Renal cortical epithelial cell (primary cell): ENCODE measurements at regions not wholly inside any gene's neighbourhood (a gene's known extent, or its start where the extent isn't known, plus 50 kb on each side); places are given as distances from the start of the nearest gene placed in this dataset.

Source experiments
- DNase-seq: peaks from one replicate; pipeline ENCODE4 v3.0.0-alpha.2; 2011; ENCODE audit warnings: low read depth

DNA sequence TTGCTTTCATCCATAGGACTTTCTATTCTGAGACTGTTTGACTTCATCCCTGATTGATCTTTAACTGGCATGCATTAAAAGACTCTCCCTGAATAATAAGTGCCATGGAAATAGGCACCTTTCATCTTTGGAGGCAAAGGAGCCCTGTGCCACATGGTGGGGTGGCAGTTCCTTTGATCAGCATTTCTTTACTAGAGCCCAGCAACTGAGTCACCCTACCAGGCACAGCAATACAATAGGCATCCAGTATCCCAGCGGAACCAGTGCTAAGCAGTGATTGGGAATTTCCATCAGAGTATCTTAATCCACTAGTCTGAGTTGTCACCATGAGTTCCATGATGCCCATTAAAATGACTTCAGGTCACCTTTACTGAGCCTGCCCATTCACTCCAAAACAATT, 476.1 kb upstream of the MPDZ start:
- DNase-seq: peak; percentile 68

DNA sequence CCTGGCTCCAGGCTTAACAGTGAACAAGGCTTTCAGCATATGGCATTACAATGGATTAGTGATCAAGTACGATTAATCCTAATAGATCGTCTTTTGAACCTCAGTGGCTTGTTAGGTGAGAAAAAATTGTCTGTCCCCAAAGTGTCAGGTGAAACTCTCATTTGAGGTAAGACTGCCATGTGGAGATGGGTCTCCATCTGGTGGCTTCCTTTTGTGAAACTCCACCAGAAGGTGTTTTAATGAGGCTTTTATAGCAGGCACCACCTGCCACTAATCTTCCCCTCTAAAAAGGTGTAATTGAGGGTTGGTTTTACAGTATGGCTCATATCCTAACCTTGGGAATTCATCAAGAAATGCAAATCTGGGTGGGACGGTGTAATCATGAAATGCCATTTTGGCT, 471.1 kb upstream of the MPDZ start:
- no peak for DNase-seq

GRCh38 chr9:13750061-13750460, 470.6 kb upstream of the MPDZ start:
- peak; percentile 91 for DNase-seq

DNA sequence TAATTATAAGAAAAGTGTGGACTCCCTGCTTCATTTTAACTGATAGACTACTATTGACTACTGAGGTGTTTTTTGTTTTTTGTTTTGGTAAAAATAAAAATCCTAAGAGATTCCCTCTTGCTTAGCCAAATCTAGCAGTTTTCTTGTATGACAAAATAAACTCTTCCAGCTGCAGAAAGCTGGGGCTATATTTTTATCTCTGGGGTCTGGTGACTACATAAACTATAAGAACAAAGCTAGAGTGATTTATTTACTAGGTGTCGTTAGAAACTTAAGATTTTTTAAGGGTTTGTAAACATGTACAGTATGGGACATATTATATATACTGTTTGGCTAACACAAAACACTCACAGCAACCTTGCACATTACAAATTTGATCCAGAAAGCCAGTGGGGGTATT, 467.4 kb upstream of the MPDZ start:
- DNase-seq: no peak

- DNase-seq: no peak
Measured at GRCh38 chr9:13744261-13744901, 464.9 kb upstream of the MPDZ start.

- no peak for DNase-seq
Measured at GRCh38 chr9:13737885-13738284, 458.4 kb upstream of the MPDZ start.

GRCh38 chr9:13735181-13735580, 455.7 kb upstream of the MPDZ start:
- DNase-seq: no peak

DNA sequence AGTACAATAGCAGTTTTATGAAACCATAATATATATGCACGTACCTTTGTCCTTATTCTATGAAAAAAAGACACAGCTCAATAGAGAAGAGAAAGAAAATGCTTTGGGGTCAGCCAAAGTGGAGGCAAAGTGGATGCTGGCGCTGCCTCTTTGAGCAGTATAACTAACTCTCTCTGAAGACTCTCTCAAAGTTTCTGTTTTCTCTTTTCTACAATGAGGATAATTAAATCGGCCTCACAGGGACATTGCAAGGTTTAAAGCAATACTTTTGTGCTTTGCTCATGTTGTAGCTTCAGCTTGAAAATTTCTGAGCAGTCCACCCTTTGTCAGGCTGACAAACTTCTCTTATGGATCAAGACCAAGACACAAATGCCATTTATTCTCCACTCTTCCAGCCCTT, 455.1 kb upstream of the MPDZ start:
- DNase-seq: no peak

DNA sequence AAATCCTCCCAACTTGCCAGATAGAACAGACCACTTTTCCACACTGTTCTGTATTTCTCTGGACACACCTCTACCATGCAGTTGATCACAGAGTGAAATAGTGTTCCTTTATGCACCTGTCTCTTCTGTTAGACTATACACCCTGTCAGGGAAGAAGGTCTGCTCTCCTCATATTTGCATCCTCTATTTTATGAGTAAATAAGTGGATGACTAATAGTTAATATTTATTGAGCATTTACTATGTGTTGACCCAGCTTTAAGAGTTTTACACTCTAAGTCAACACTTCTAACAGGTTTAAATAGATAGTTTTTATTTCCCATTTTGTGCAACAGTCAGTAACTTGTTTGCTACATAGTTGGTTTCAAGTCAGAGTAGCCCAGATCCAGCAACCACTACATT, 452.8 kb upstream of the MPDZ start:
- no peak for DNase-seq

DNA sequence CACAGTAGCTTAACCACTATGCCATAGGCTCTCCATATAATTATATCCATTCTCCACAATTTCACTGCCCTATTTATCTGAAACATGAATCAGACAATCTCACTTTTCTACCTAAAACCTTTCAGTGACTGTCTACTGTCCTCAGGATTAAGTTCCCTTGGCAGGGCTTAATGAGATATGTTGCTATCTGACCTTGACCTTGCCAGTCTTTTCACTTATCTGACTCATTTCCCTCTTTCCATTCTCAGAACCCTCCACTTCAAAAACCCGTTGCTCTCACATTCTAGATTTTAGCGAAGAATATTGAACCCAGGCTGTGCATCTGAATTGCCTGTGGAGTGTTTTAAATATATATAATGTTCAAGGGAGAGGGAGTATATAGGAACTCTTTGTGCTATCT, 452.1 kb upstream of the MPDZ start:
- DNase-seq: no peak

GRCh38 chr9:13729955-13730354, 450.5 kb upstream of the MPDZ start:
- DNase-seq: no peak

DNA sequence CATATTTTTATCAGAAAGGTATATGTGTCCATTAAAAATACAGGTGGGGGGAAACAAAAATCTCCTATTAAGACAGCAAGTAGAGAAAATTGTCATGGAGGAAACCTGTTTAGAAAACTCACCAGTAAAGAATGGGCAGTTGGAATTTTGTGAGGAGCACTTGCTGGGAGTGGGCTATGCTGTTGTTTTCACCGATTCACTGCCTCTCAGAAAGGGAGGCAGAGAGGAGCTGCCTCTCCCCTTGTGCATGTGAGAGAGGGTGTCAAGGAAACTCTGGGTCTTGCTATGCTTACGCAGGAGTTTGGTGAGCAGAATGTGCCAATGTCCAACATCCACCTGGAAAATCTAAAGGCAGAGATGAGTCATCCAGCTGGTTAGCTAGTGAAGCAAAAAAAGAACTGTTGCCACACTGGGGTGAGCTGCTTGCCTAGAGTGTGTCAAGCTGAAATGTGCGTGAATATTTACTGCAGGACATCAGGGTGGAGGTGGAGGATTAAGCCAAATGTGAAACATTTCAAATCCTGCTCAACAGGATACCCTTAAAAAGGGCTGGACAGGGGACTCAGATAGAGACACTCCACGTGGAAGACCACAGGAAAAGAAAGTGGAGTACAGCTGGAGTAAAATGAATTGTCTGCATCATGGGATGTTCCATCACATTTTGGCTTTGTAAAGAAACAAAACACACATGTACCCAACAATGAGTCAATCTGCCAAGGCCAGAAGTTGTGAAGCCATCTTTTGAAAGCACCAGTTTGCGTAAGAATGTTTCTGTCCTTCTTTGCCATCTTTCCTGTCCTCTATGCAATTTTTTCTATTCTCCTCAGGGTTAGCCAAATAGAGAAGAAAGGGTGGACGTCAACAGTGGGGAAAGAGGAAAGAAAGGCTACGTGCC, 449.7 kb upstream of the MPDZ start:
- DNase-seq: peak; percentile 95

- DNase-seq: peak; percentile 19
Measured at GRCh38 chr9:13728131-13728530, 448.6 kb upstream of the MPDZ start.

DNA sequence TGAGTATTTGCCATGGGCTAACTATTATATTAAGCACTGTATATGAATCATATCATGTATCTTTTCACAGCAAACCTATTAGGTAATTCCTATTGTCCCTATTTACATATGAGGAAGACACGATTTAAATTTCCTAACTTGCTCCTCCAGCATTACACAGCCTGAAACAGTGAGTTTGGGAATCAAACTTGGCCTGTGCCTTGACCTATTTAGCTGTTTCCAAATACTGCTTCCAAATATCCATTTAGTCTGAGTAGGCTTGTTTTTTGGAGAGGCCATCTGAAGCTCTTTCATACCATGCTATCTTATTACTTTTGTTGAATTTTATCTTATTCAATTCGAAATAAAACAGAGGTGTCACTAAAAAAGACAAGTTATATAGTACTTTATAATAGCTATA, 447.3 kb upstream of the MPDZ start:
- no peak for DNase-seq

- no peak for DNase-seq
Measured at GRCh38 chr9:13725516-13725915, 446.0 kb upstream of the MPDZ start.

GRCh38 chr9:13721481-13722235, 442.2 kb upstream of the MPDZ start:
- peak; percentile 70 for DNase-seq

GRCh38 chr9:13719981-13720676, 440.6 kb upstream of the MPDZ start:
- DNase-seq: peak; percentile 80

- DNase-seq: peak; percentile 75
Measured at GRCh38 chr9:13719446-13719845, 440.0 kb upstream of the MPDZ start.

DNA sequence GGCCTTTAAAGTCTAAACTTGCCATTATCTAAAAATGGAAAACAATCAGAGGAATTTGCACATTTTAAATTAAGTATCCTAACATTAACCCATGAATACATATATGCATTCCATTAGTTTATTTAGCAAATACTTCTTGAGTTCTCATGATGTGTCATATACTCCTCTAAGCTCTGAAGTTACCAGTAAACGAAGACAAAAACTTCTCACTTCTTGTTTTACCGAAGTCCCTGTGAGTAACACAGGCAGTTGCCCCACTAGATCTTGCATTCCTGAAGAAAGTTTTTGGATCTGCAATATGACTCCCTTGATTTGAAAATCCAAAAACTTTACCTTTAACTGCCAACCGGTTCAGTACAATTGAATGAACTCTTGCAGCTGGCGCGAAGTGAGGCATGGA, 439.0 kb upstream of the MPDZ start:
- DNase-seq: no peak

GRCh38 chr9:13718086-13718485, 438.6 kb upstream of the MPDZ start:
- peak; percentile 72 for DNase-seq

GRCh38 chr9:13717322-13718054, 438.0 kb upstream of the MPDZ start:
- no peak for DNase-seq
